ENCODE measurements at regions not wholly inside any gene's neighbourhood (a gene's known extent, or its start where the extent isn't known, plus 50 kb on each side); places are given as distances from the start of the nearest gene placed in this dataset.

DNA sequence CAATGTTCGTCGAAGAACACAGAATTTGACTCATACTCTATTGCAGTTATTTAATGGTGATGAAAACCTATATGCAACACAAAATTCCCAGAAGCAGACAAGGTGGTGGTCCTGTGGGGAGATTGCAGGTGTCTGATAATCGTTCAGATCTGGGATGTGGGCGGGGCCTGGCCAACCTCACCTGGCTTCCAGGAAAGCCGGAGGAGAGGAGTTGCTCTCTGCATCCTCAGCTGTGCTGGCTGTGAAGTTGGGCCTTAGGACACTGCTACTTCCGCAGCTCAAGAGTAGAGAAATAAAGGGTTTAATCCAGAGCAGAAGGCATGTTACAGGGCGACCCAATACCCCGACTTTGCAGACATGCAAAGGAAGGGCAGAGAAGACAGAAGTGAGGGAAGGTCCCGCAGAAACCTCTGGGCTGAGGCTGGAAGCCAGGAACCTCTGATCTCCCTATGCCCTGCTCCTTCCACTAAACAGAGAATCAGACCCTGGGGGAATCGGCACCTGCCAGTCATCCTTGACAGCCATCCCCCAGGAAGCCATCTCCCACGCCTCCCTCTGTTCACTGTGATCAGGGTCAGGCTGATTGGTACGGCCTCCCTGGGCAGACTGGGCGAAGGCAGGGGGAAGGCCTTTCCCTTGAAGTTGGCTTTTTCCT lies 590.3 kb downstream of the AJAP1 start:
- TF ChIP-seq CTCF (IDR thresholded peaks at IDR 0.05): no peak
- no peak for TF ChIP-seq POLR2A (IDR thresholded peaks at IDR 0.05)

All from body of pancreas (tissue), 4 donors.